GM23338 (cell line): ENCODE measurements at regions not wholly inside any gene's neighbourhood (a gene's known extent, or its start where the extent isn't known, plus 50 kb on each side); places are given as distances from the start of the nearest gene placed in this dataset.

Experiments used
- CREB1 ChIP-seq: fragments of 250-450 bp; sonication (Bioruptor Pico); IDR thresholded peaks from 2 replicates; pipeline ENCODE4 v1.5.0; 2020; ENCODE audit warnings: low read depth, mild to moderate bottlenecking, moderate library complexity
- EZH2phosphoT487 ChIP-seq: fragments of 200-600 bp; sonication (generic); IDR thresholded peaks from one replicate; pipeline ENCODE4 v1.8.1; 2018; ENCODE audit warnings: antibody characterized with exemption; ENCODE audit not compliant: unreplicated experiment
- JUNB ChIP-seq: IDR thresholded peaks from one replicate; pipeline ENCODE4 v1.6.1; 2016; ENCODE audit warnings: antibody characterized with exemption; ENCODE audit not compliant: unreplicated experiment
- POLR2AphosphoS5 ChIP-seq: IDR thresholded peaks from 2 replicates; pipeline ENCODE4 v1.6.1; 2016; ENCODE audit warnings: antibody characterized with exemption, low read depth
- STAT1 ChIP-seq: IDR thresholded peaks from one replicate; pipeline ENCODE4 v1.6.1; 2016; ENCODE audit warnings: antibody characterized with exemption; ENCODE audit not compliant: unreplicated experiment
- ZNF114 ChIP-seq: fragments of 250-450 bp; sonication (Bioruptor Pico); IDR thresholded peaks from 2 replicates; pipeline ENCODE4 v1.5.0; 2020; ENCODE audit warnings: mild to moderate bottlenecking, moderate library complexity
- ZNF331 ChIP-seq: fragments of 250-450 bp; sonication (Bioruptor Pico); IDR thresholded peaks from 2 replicates; pipeline ENCODE4 v1.5.0; 2020; ENCODE audit warnings: low read depth, mild to moderate bottlenecking, moderate library complexity
- TF ChIP-seq, protein P1 (sequence below): fragments of 250-450 bp; sonication (Bioruptor Pico); IDR thresholded peaks from 2 replicates; pipeline ENCODE4 v1.5.0; 2020; ENCODE audit warnings: mild to moderate bottlenecking, moderate library complexity
- TF ChIP-seq, protein P2 (sequence below): IDR thresholded peaks from 2 replicates; pipeline ENCODE4 v1.6.1; 2016; ENCODE audit warnings: antibody characterized with exemption
- TF ChIP-seq, protein P3 (sequence below), 2 experiments: fragments of 200-600 bp in 1 of 2; sonication (generic) in 1 of 2; conservative IDR thresholded peaks; 2 replicates each; pipeline versions ENCODE4 v1.5.1 to v1.6.1; 2016 to 2017; ENCODE audit warnings: antibody characterized with exemption in 2 of 2, low read depth in 2 of 2, mild to moderate bottlenecking in 2 of 2, moderate library complexity in 1 of 2

DNA sequence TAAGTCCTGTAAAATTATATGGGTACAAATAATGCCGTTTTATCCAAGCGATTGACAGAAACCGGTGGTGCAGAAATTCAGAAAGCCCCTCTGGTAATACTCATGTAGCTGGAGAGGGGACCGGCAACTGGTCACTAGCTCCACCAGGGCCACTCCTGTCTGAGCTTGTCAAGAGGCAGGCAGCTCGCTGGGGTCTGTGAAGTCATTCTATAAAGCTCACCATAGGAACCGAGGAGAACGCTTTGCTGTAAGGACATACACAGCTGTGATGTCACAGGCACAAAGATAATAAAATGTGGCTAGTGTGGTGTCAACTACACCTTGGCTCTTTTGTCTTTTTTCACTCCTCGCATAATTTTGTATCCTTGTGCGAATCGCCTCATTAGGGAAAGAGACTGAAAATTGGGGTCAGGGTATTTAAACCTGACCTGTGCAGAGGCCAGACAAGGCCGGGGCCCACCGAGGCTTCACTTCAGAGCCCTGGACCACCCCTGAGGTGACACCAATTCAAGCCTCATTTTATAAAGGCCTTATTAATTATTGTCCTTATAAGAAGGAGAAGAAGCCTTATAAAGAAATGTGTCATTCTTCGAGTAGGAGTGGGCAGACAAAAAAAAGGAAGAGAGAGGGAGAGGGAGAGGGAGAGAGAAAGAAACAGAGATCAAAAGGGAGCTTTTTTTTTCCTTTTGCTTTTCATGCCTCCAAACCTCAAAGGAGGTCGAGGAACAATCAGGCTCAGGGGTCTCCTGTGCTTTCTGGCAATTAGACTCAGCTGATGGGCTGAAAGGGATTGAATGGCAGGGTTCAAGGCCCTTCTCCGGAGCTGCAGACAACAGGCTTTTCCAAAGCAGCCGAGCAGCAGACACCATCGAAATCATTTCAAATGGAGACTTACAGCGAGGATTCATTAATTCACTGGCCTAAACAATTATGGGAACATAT, 813.3 kb upstream of the ARRDC4 start (continued):
- TF ChIP-seq, protein P1, sequence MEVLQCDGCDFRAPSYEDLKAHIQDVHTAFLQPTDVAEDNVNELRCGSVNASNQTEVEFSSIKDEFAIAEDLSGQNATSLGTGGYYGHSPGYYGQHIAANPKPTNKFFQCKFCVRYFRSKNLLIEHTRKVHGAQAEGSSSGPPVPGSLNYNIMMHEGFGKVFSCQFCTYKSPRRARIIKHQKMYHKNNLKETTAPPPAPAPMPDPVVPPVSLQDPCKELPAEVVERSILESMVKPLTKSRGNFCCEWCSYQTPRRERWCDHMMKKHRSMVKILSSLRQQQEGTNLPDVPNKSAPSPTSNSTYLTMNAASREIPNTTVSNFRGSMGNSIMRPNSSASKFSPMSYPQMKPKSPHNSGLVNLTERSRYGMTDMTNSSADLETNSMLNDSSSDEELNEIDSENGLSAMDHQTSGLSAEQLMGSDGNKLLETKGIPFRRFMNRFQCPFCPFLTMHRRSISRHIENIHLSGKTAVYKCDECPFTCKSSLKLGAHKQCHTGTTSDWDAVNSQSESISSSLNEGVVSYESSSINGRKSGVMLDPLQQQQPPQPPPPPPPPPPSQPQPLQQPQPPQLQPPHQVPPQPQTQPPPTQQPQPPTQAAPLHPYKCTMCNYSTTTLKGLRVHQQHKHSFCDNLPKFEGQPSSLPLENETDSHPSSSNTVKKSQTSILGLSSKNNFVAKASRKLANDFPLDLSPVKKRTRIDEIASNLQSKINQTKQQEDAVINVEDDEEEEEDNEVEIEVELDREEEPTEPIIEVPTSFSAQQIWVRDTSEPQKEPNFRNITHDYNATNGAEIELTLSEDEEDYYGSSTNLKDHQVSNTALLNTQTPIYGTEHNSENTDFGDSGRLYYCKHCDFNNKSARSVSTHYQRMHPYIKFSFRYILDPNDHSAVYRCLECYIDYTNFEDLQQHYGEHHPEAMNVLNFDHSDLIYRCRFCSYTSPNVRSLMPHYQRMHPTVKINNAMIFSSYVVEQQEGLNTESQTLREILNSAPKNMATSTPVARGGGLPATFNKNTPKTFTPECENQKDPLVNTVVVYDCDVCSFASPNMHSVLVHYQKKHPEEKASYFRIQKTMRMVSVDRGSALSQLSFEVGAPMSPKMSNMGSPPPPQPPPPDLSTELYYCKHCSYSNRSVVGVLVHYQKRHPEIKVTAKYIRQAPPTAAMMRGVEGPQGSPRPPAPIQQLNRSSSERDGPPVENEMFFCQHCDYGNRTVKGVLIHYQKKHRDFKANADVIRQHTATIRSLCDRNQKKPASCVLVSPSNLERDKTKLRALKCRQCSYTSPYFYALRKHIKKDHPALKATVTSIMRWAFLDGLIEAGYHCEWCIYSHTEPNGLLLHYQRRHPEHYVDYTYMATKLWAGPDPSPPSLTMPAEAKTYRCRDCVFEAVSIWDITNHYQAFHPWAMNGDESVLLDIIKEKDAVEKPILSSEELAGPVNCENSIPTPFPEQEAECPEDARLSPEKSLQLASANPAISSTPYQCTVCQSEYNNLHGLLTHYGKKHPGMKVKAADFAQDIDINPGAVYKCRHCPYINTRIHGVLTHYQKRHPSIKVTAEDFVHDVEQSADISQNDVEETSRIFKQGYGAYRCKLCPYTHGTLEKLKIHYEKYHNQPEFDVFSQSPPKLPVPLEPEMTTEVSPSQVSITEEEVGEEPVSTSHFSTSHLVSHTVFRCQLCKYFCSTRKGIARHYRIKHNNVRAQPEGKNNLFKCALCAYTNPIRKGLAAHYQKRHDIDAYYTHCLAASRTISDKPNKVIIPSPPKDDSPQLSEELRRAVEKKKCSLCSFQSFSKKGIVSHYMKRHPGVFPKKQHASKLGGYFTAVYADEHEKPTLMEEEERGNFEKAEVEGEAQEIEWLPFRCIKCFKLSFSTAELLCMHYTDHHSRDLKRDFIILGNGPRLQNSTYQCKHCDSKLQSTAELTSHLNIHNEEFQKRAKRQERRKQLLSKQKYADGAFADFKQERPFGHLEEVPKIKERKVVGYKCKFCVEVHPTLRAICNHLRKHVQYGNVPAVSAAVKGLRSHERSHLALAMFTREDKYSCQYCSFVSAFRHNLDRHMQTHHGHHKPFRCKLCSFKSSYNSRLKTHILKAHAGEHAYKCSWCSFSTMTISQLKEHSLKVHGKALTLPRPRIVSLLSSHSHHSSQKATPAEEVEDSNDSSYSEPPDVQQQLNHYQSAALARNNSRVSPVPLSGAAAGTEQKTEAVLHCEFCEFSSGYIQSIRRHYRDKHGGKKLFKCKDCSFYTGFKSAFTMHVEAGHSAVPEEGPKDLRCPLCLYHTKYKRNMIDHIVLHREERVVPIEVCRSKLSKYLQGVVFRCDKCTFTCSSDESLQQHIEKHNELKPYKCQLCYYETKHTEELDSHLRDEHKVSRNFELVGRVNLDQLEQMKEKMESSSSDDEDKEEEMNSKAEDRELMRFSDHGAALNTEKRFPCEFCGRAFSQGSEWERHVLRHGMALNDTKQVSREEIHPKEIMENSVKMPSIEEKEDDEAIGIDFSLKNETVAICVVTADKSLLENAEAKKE (CRISPR knock-in tag): no peak
- TF ChIP-seq ZNF114 (CRISPR knock-in tag) (no peak), EZH2phosphoT487 (no peak), POLR2AphosphoS5 (no peak), ZNF331 (CRISPR knock-in tag) (no peak), STAT1 (no peak), CREB1 (CRISPR knock-in tag) (no peak), JUNB (no peak)
- TF ChIP-seq, protein P2, sequence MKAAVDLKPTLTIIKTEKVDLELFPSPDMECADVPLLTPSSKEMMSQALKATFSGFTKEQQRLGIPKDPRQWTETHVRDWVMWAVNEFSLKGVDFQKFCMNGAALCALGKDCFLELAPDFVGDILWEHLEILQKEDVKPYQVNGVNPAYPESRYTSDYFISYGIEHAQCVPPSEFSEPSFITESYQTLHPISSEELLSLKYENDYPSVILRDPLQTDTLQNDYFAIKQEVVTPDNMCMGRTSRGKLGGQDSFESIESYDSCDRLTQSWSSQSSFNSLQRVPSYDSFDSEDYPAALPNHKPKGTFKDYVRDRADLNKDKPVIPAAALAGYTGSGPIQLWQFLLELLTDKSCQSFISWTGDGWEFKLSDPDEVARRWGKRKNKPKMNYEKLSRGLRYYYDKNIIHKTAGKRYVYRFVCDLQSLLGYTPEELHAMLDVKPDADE: no peak
- TF ChIP-seq, protein P3, sequence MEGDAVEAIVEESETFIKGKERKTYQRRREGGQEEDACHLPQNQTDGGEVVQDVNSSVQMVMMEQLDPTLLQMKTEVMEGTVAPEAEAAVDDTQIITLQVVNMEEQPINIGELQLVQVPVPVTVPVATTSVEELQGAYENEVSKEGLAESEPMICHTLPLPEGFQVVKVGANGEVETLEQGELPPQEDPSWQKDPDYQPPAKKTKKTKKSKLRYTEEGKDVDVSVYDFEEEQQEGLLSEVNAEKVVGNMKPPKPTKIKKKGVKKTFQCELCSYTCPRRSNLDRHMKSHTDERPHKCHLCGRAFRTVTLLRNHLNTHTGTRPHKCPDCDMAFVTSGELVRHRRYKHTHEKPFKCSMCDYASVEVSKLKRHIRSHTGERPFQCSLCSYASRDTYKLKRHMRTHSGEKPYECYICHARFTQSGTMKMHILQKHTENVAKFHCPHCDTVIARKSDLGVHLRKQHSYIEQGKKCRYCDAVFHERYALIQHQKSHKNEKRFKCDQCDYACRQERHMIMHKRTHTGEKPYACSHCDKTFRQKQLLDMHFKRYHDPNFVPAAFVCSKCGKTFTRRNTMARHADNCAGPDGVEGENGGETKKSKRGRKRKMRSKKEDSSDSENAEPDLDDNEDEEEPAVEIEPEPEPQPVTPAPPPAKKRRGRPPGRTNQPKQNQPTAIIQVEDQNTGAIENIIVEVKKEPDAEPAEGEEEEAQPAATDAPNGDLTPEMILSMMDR (conservative IDR thresholded peaks at IDR 0.05; ENCODE audit: low read depth in 2 of 2): no peak
